Keratinocyte (primary cell): ENCODE measurements at regions not wholly inside any gene's neighbourhood (a gene's known extent, or its start where the extent isn't known, plus 50 kb on each side); places are given as distances from the start of the nearest gene placed in this dataset.
A peak's percentile ranks its signal among the peaks of the same experiment; 100 is the strongest.

ENCODE experiments used
- DNase-seq: peaks from one replicate; pipeline ENCODE4 v3.0.0-alpha.2; 2011; ENCODE audit warnings: low read depth, missing footprints, low spot score
- FAIRE-seq: peaks from 2 replicates; lab custom pipeline; 2011; peaks lifted over from hg19 to GRCh38; lab: Jason Lieb, UNC
- H2AFZ ChIP-seq: 2 replicates; pipeline ENCODE4 v1.6.0; 2012; ENCODE audit warnings: low read length, control low read depth, inconsistent platforms; ENCODE audit not compliant: control insufficient read depth
- H3K27ac ChIP-seq: 2 replicates; pipeline ENCODE4 v1.5.1; 2011; ENCODE audit warnings: low read length; ENCODE audit not compliant: control insufficient read depth, insufficient read depth
- H3K27me3 ChIP-seq: 3 replicates; pipeline ENCODE4 v1.6.0; 2011; ENCODE audit warnings: low read length; ENCODE audit not compliant: control insufficient read depth, insufficient read depth; ENCODE audit errors: extremely low read depth
- H3K36me3 ChIP-seq, 2 experiments: 2 replicates in 1 of 2; 3 replicates in 1 of 2; pipeline ENCODE4 v1.5.1; 2011; ENCODE audit warnings: low read length in 2 of 2, mild to moderate bottlenecking in 1 of 2; ENCODE audit not compliant: control insufficient read depth in 2 of 2, insufficient read depth in 2 of 2; ENCODE audit errors: extremely low read depth in 1 of 2
- H3K4me1 ChIP-seq: 3 replicates; pipeline ENCODE4 v1.5.1; 2011; ENCODE audit warnings: low read length; ENCODE audit not compliant: control insufficient read depth, insufficient read depth; ENCODE audit errors: extremely low read depth
- H3K4me2 ChIP-seq: 3 replicates; pipeline ENCODE4 v1.6.0; 2011; ENCODE audit warnings: low read depth, low read length; ENCODE audit not compliant: control insufficient read depth, insufficient read depth; ENCODE audit errors: extremely low read depth
- H3K4me3 ChIP-seq, 3 experiments: fragments of 200-600 bp in 1 of 3; sonication (generic) in 1 of 3; 2 replicates in 2 of 3; 3 replicates in 1 of 3; pipeline ENCODE4 v1.5.1; 2011 to 2016; ENCODE audit warnings: low read length in 3 of 3, mild to moderate bottlenecking in 3 of 3, control low read depth in 2 of 3, inconsistent platforms in 1 of 3, low read depth in 1 of 3, mixed read lengths in 1 of 3, mixed run types in 1 of 3, moderate library complexity in 1 of 3; ENCODE audit not compliant: control insufficient read depth in 2 of 3, insufficient read depth in 2 of 3; ENCODE audit errors: extremely low read depth in 1 of 3
- H3K79me2 ChIP-seq: 2 replicates; pipeline ENCODE4 v1.6.0; 2012; ENCODE audit warnings: low read length; ENCODE audit not compliant: control insufficient read depth, insufficient read depth
- H3K9ac ChIP-seq: 3 replicates; pipeline ENCODE4 v1.6.0; 2011; ENCODE audit warnings: low read length; ENCODE audit not compliant: control insufficient read depth, insufficient read depth; ENCODE audit errors: extremely low read depth
- H3K9me1 ChIP-seq: 3 replicates; pipeline ENCODE4 v1.6.0; 2011; ENCODE audit warnings: low read length; ENCODE audit not compliant: control insufficient read depth, insufficient read depth; ENCODE audit errors: extremely low read depth
- H3K9me3 ChIP-seq: 2 replicates; pipeline ENCODE4 v1.5.1; 2012; ENCODE audit warnings: low read depth, low read length; ENCODE audit not compliant: control insufficient read depth
- H4K20me1 ChIP-seq: 3 replicates; pipeline ENCODE4 v1.6.0; 2011; ENCODE audit warnings: low read length; ENCODE audit not compliant: control insufficient read depth, insufficient read depth; ENCODE audit errors: extremely low read depth
- CTCF ChIP-seq, 3 experiments: IDR thresholded peaks in 1 of 3; conservative IDR thresholded peaks in 1 of 3; optimal IDR thresholded peaks in 1 of 3; 2 replicates in 2 of 3; 3 replicates in 1 of 3; pipeline versions ENCODE3 to v1.5.1; 2011; ENCODE audit warnings: low read length in 3 of 3, mild to moderate bottlenecking in 3 of 3, moderate library complexity in 2 of 3, control low read depth in 1 of 3, inconsistent platforms in 1 of 3; ENCODE audit not compliant: insufficient read depth in 2 of 3; ENCODE audit errors: extremely low read depth in 1 of 3
- EZH2 ChIP-seq: IDR thresholded peaks from one replicate; pipeline ENCODE4 v1.6.1; 2012; ENCODE audit warnings: inconsistent platforms, mild to moderate bottlenecking, low read length, moderate library complexity
- dilution Hi-C: fragments of 300-500 bp; cut with MboI; formaldehyde crosslinking; loops from one replicate; pipeline ENCODE4 v1.7.0; 2020; ENCODE audit warnings: low sequenced_read_pairs; ENCODE audit not compliant: extremely low pct_ligation_motif_present

- Histone ChIP-seq H3K27ac (no peak overlapping the region), H3K9me1 (no peaks in the 10 kb centered on the region), H3K4me1 (peaks cover 13% of the 10 kb centered on the region), H3K79me2 (no peaks in the 10 kb centered on the region), H4K20me1 (no peaks in the 10 kb centered on the region), H3K9me3 (no peaks in the 10 kb centered on the region), H3K4me3 (no peak overlapping the region), H3K4me2 (peak overlapping the region; percentile 34), H3K9ac (no peak overlapping the region), H2AFZ (peak overlapping the region; percentile 21), H3K36me3 (no peaks in the 10 kb centered on the region), H3K27me3 (peaks cover 23% of the 10 kb centered on the region)
- dilution Hi-C loops = no loop called here
- TF ChIP-seq EZH2 (no peak), CTCF (optimal IDR thresholded peaks at IDR 0.05 in 1 of 3, IDR thresholded peaks at IDR 0.05 in 1 of 3, conservative IDR thresholded peaks at IDR 0.05 in 1 of 3; ENCODE audit: extremely low read depth in 1 of 3, insufficient read depth in 2 of 3, low read length in 3 of 3) (no peak)
- peak; percentile 23 for DNase-seq
- FAIRE-seq = no peak
Observed at GRCh38 chr3:72177075-72178050, 392.4 kb upstream of the PROK2 start.

GRCh38 chr3:72176537-72177041 lies 391.6 kb upstream of the PROK2 start:
- H3K4me1 ChIP-seq = peaks cover 13% of the 10 kb centered on the region
- H3K4me3 ChIP-seq = no peak overlapping the region
- H2AFZ ChIP-seq = no peak overlapping the region
- TF ChIP-seq CTCF (optimal IDR thresholded peaks at IDR 0.05 in 1 of 3, IDR thresholded peaks at IDR 0.05 in 1 of 3, conservative IDR thresholded peaks at IDR 0.05 in 1 of 3; ENCODE audit: extremely low read depth in 1 of 3, insufficient read depth in 2 of 3, low read length in 3 of 3) = no peak
- no peak for TF ChIP-seq EZH2
- dilution Hi-C loops = no loop called here
- no peaks in the 10 kb centered on the region for H4K20me1 ChIP-seq
- H3K36me3 ChIP-seq = no peaks in the 10 kb centered on the region
- peak overlapping the region; percentile 34 for H3K4me2 ChIP-seq
- H3K9me1 ChIP-seq = no peaks in the 10 kb centered on the region
- no peaks in the 10 kb centered on the region for H3K79me2 ChIP-seq
- DNase-seq (no peak), FAIRE-seq (no peak)
- H3K9me3 ChIP-seq = no peaks in the 10 kb centered on the region
- no peak overlapping the region for H3K9ac ChIP-seq
- H3K27ac ChIP-seq = no peak overlapping the region
- H3K27me3 ChIP-seq = peaks cover 27% of the 10 kb centered on the region
